ENCODE measurements at regions not wholly inside any gene's neighbourhood (a gene's known extent, or its start where the extent isn't known, plus 50 kb on each side); places are given as distances from the start of the nearest gene placed in this dataset.

GRCh38 chr5:68139611-68140441 lies 75.7 kb upstream of the PIK3R1 start:
- ChIA-PET POLR2A (interaction anchor here (1.5 kb wide), 1 partner anchor 99 kb away, joined by 3 read pairs; no protein-coding TSS in a partner anchor), CTCF (no interaction called here)
- H3K9me3 Mint-ChIP-seq, result peaks cover 2% of the 10 kb centered on the region

GRCh38 chr5:68137511-68138140 lies 77.9 kb upstream of the PIK3R1 start:
- Mint-ChIP-seq H3K36me3 (ENCODE audit: low read depth) (no peaks in the 10 kb centered on the region), H3K27me3 (peaks cover 4% of the 10 kb centered on the region), H3K27ac (no peak overlapping the region), H3K9me3 (no peaks in the 10 kb centered on the region), H3K4me3 (no peak overlapping the region), H3K4me1 (peaks cover 14% of the 10 kb centered on the region)
- ATAC-seq (ENCODE audit: low read depth) (no peak), DNase-seq (no peak)
- CTCF ChIA-PET, result no interaction called here
- intact Hi-C loops (cut with micrococcal nuclease), result no loop called here
- POLR2A ChIA-PET, result no interaction called here
- no peak for TF ChIP-seq CTCF (IDR thresholded peaks at IDR 0.05)

More at GRCh38 chr5:68139611-68140441, 75.7 kb upstream of the PIK3R1 start:
- DNase-seq (no peak), ATAC-seq (ENCODE audit: low read depth) (no peak)
- peaks cover 4% of the 10 kb centered on the region for H3K27me3 Mint-ChIP-seq
- H3K4me1 Mint-ChIP-seq, result peaks cover 17% of the 10 kb centered on the region
- no peaks in the 10 kb centered on the region for H3K36me3 Mint-ChIP-seq (ENCODE audit: low read depth)
- H3K27ac Mint-ChIP-seq, result no peak overlapping the region
- H3K4me3 Mint-ChIP-seq, result no peak overlapping the region
- no peak for TF ChIP-seq CTCF (IDR thresholded peaks at IDR 0.05)
- intact Hi-C loops (cut with micrococcal nuclease), result loop anchor here (2.0 kb wide), 1 partner anchor 57 kb away; no protein-coding TSS in a partner anchor

- DNase-seq (no peak), ATAC-seq (ENCODE audit: low read depth) (no peak)
- TF ChIP-seq CTCF (IDR thresholded peaks at IDR 0.05), result no peak
- Mint-ChIP-seq H3K27ac (no peak overlapping the region), H3K27me3 (peaks cover 9% of the 10 kb centered on the region), H3K9me3 (no peaks in the 10 kb centered on the region), H3K4me3 (no peak overlapping the region), H3K36me3 (ENCODE audit: low read depth) (no peaks in the 10 kb centered on the region), H3K4me1 (peaks cover 2% of the 10 kb centered on the region)
- intact Hi-C loops (cut with micrococcal nuclease), result no loop called here
- ChIA-PET CTCF (no interaction called here), POLR2A (interaction anchor here (1.3 kb wide), 1 partner anchor 9 kb away, joined by 4 read pairs; no protein-coding TSS in a partner anchor)
Measured at GRCh38 chr5:68134669-68135313, 80.8 kb upstream of the PIK3R1 start.

GRCh38 chr5:68134033-68134668 lies 81.4 kb upstream of the PIK3R1 start:
- ATAC-seq (ENCODE audit: low read depth), result no peak
- Mint-ChIP-seq H3K9me3 (no peaks in the 10 kb centered on the region), H3K4me1 (no peaks in the 10 kb centered on the region), H3K4me3 (no peak overlapping the region), H3K27me3 (peaks cover 9% of the 10 kb centered on the region), H3K27ac (no peak overlapping the region), H3K36me3 (ENCODE audit: low read depth) (no peaks in the 10 kb centered on the region)
- TF ChIP-seq CTCF (IDR thresholded peaks at IDR 0.05), result no peak
- ChIA-PET CTCF (interaction anchor here (0.6 kb wide), 1 partner anchor 1269 kb away, joined by 4 read pairs; no protein-coding TSS in a partner anchor), POLR2A (interaction anchor here (1.3 kb wide), 1 partner anchor 8 kb away, joined by 4 read pairs; no protein-coding TSS in a partner anchor)
- intact Hi-C loops (cut with micrococcal nuclease), result no loop called here
- DNase-seq, result no peak

Measured in activated B cell treated with CpG ODN at 0.5 μM for 24 hours (primary cell).